ENCODE measurements at regions not wholly inside any gene's neighbourhood (a gene's known extent, or its start where the extent isn't known, plus 50 kb on each side); places are given as distances from the start of the nearest gene placed in this dataset.

DNA sequence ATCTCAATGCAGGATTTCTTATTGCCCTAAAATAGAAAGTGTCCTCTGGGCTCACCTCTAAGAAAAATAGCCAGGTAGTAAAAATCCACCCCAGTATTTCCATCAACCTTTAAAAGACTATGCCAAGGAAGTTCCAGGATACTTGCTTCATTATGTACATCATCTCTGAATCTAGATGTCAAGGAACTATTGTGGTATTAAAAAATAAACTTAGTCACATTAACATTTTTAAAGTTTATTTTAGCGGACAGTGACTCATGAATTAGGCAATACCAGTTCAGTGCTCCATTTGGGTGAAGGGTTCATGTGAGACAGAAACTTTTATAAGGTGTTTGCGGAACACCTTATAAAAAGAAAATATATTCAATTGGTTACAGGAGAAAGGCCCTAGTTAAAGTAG is 209.2 kb downstream of the ADAM29 start:
- H3K36me3 ChIP-seq (ENCODE audit: insufficient read depth, low read length) = no peaks in the 10 kb centered on the region
- no peak overlapping the region for H3K27ac ChIP-seq (ENCODE audit: low read depth, low read length)
- H3K9me3 ChIP-seq (ENCODE audit: insufficient read depth, low read depth, low read length) = peaks cover 11% of the 10 kb centered on the region
- H3K27me3 ChIP-seq (ENCODE audit: insufficient read depth, low read length) = no peaks in the 10 kb centered on the region
- no peaks in the 10 kb centered on the region for H3K4me1 ChIP-seq (ENCODE audit: insufficient read depth, low read length)
- WGBS = 60% methylated on average over 1 of the region's 2 CpGs
- H3K9ac ChIP-seq (ENCODE audit: low read depth, low read length) = no peak overlapping the region
- no peak overlapping the region for H3K4me3 ChIP-seq (ENCODE audit: low read length)

- WGBS = 67% methylated on average over 4 of the region's 4 CpGs
- Histone ChIP-seq H3K9me3 (ENCODE audit: insufficient read depth, low read depth, low read length) (no peaks in the 10 kb centered on the region), H3K27me3 (ENCODE audit: insufficient read depth, low read length) (no peaks in the 10 kb centered on the region), H3K4me1 (ENCODE audit: insufficient read depth, low read length) (no peaks in the 10 kb centered on the region), H3K4me3 (ENCODE audit: low read length) (no peak overlapping the region), H3K27ac (ENCODE audit: low read depth, low read length) (no peak overlapping the region), H3K36me3 (ENCODE audit: insufficient read depth, low read length) (no peaks in the 10 kb centered on the region), H3K9ac (ENCODE audit: low read depth, low read length) (no peak overlapping the region)
Observed at GRCh38 chr4:175129797-175130196, 211.6 kb downstream of the ADAM29 start.

- Histone ChIP-seq H3K9ac (ENCODE audit: low read depth, low read length) (no peak overlapping the region), H3K9me3 (ENCODE audit: insufficient read depth, low read depth, low read length) (no peaks in the 10 kb centered on the region), H3K4me3 (ENCODE audit: low read length) (no peak overlapping the region), H3K4me1 (ENCODE audit: insufficient read depth, low read length) (no peaks in the 10 kb centered on the region), H3K36me3 (ENCODE audit: insufficient read depth, low read length) (no peaks in the 10 kb centered on the region), H3K27me3 (ENCODE audit: insufficient read depth, low read length) (no peaks in the 10 kb centered on the region), H3K27ac (ENCODE audit: low read depth, low read length) (no peak overlapping the region)
- WGBS = 94% methylated on average over 11 of the region's 12 CpGs
Observed at GRCh38 chr4:175139205-175139604, 221.0 kb downstream of the ADAM29 start.

GRCh38 chr4:175143116-175143515 is 225.0 kb downstream of the ADAM29 start:
- H3K4me1 ChIP-seq (ENCODE audit: insufficient read depth, low read length) = no peaks in the 10 kb centered on the region
- no peaks in the 10 kb centered on the region for H3K36me3 ChIP-seq (ENCODE audit: insufficient read depth, low read length)
- H3K27ac ChIP-seq (ENCODE audit: low read depth, low read length) = no peak overlapping the region
- H3K9ac ChIP-seq (ENCODE audit: low read depth, low read length) = no peak overlapping the region
- no peak overlapping the region for H3K4me3 ChIP-seq (ENCODE audit: low read length)
- peaks cover 2% of the 10 kb centered on the region; the same call in 1 of the 2 replicates for H3K9me3 ChIP-seq (ENCODE audit: insufficient read depth, low read depth, low read length)
- H3K27me3 ChIP-seq (ENCODE audit: insufficient read depth, low read length) = no peaks in the 10 kb centered on the region

GRCh38 chr4:175146799-175147198 is 228.6 kb downstream of the ADAM29 start:
- no peak overlapping the region for H3K27ac ChIP-seq (ENCODE audit: low read depth, low read length)
- H3K27me3 ChIP-seq (ENCODE audit: insufficient read depth, low read length) = no peaks in the 10 kb centered on the region
- H3K9ac ChIP-seq (ENCODE audit: low read depth, low read length) = no peak overlapping the region
- 97% methylated on average over 14 of the region's 14 CpGs for WGBS
- peaks cover 2% of the 10 kb centered on the region; the same call in 1 of the 2 replicates for H3K9me3 ChIP-seq (ENCODE audit: insufficient read depth, low read depth, low read length)
- H3K36me3 ChIP-seq (ENCODE audit: insufficient read depth, low read length) = no peaks in the 10 kb centered on the region
- no peaks in the 10 kb centered on the region for H3K4me1 ChIP-seq (ENCODE audit: insufficient read depth, low read length)
- H3K4me3 ChIP-seq (ENCODE audit: low read length) = no peak overlapping the region

DNA sequence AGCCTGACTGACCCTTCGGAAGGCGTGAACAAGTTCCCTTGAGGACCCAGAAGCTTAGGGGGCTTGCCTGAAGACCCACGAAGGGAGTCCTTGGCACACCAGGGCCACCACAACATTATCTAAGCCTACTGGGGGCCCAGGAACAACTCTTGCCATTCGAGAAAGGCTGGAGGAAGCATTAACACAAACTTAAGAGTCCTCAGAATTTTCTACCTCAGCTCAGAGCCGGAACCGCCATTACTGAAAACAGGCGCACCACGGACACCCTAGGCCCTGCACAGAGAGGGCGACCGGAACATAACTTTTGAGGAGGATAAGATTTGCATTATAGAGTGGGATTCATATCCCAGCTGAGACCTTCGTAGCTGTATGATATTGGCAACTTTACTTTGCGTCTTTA is 229.1 kb downstream of the ADAM29 start:
- no peak overlapping the region for H3K27ac ChIP-seq (ENCODE audit: low read depth, low read length)
- WGBS = 97% methylated on average over 12 of the region's 12 CpGs
- H3K4me1 ChIP-seq (ENCODE audit: insufficient read depth, low read length) = no peaks in the 10 kb centered on the region
- H3K27me3 ChIP-seq (ENCODE audit: insufficient read depth, low read length) = no peaks in the 10 kb centered on the region
- H3K4me3 ChIP-seq (ENCODE audit: low read length) = no peak overlapping the region
- no peak overlapping the region for H3K9ac ChIP-seq (ENCODE audit: low read depth, low read length)
- H3K36me3 ChIP-seq (ENCODE audit: insufficient read depth, low read length) = no peaks in the 10 kb centered on the region
- H3K9me3 ChIP-seq (ENCODE audit: insufficient read depth, low read depth, low read length) = peaks cover 2% of the 10 kb centered on the region; the same call in 1 of the 2 replicates

DNA sequence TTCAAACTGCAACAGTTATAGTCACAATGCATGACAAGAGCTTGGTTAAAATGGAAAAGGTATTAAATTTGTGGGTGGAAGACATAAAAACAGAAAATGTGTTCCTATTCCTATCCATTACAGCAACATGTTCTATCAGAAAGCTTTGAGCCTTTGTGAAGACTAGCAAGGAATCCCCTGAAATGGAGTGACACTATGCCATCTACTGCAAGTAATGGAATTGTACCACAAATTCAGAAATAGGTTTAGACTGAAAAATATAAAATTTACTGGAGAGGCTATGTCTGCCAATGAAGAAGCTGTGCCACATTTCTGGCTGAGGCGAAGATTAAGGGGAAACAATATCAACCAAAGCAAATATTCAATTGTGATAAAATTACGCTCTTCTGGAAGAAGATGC is 247.9 kb downstream of the ADAM29 start:
- H3K9me3 ChIP-seq (ENCODE audit: insufficient read depth, low read depth, low read length) = no peaks in the 10 kb centered on the region
- H3K27me3 ChIP-seq (ENCODE audit: insufficient read depth, low read length) = no peaks in the 10 kb centered on the region
- 89% methylated on average over 2 of the region's 2 CpGs for WGBS
- no peaks in the 10 kb centered on the region for H3K4me1 ChIP-seq (ENCODE audit: insufficient read depth, low read length)
- H3K36me3 ChIP-seq (ENCODE audit: insufficient read depth, low read length) = no peaks in the 10 kb centered on the region
- no peak overlapping the region for H3K4me3 ChIP-seq (ENCODE audit: low read length)
- no peak overlapping the region for H3K27ac ChIP-seq (ENCODE audit: low read depth, low read length)
- no peak overlapping the region for H3K9ac ChIP-seq (ENCODE audit: low read depth, low read length)

DNA sequence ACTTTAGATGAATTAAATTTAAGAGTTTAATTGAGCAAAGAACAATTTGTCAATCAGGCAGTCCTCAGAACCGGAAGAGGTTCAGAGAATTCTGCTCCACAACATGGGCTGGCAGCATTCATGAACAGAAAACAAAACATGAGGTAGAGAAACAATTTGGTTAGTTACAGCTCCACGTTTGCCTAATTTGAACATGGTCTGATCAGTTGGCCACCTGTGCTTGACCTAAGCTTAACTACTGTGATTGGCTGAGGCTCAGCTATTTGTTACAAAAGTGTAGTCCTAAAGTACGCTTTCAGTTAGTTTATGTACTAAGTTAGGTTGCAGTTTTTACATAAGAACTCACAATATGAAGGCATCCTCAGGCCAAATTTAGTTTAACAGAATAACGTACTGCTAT is 258.6 kb downstream of the ADAM29 start:
- Histone ChIP-seq H3K27ac (ENCODE audit: low read depth, low read length) (no peak overlapping the region), H3K36me3 (ENCODE audit: insufficient read depth, low read length) (no peaks in the 10 kb centered on the region), H3K4me1 (ENCODE audit: insufficient read depth, low read length) (no peaks in the 10 kb centered on the region), H3K4me3 (ENCODE audit: low read length) (no peak overlapping the region), H3K9ac (ENCODE audit: low read depth, low read length) (no peak overlapping the region), H3K9me3 (ENCODE audit: insufficient read depth, low read depth, low read length) (no peaks in the 10 kb centered on the region), H3K27me3 (ENCODE audit: insufficient read depth, low read length) (no peaks in the 10 kb centered on the region)
- 92% methylated on average over 3 of the region's 4 CpGs for WGBS

DNA sequence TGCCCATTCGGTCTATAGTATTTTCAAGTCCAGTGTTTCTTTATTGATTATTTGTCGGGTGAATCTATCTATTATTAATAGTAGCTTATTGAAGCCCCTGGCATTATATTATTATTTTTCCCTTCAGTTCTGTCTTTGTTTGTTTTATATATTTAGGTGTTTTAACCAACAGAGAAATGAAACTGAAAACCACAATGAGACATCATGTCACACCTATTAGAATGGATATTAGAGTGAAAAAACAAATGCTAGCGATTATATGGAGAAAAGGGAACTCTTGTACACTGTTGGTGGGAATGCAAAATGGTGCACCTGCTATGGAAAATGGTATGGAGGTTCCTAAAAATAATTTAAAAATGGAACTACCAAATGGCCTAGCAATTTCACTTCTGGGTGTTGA is 272.5 kb downstream of the ADAM29 start:
- Histone ChIP-seq H3K9me3 (ENCODE audit: insufficient read depth, low read depth, low read length) (no peaks in the 10 kb centered on the region), H3K36me3 (ENCODE audit: insufficient read depth, low read length) (no peaks in the 10 kb centered on the region), H3K4me1 (ENCODE audit: insufficient read depth, low read length) (no peaks in the 10 kb centered on the region), H3K27me3 (ENCODE audit: insufficient read depth, low read length) (no peaks in the 10 kb centered on the region), H3K27ac (ENCODE audit: low read depth, low read length) (no peak overlapping the region), H3K9ac (ENCODE audit: low read depth, low read length) (no peak overlapping the region), H3K4me3 (ENCODE audit: low read length) (no peak overlapping the region)
- 94% methylated on average over 2 of the region's 3 CpGs for WGBS

DNA sequence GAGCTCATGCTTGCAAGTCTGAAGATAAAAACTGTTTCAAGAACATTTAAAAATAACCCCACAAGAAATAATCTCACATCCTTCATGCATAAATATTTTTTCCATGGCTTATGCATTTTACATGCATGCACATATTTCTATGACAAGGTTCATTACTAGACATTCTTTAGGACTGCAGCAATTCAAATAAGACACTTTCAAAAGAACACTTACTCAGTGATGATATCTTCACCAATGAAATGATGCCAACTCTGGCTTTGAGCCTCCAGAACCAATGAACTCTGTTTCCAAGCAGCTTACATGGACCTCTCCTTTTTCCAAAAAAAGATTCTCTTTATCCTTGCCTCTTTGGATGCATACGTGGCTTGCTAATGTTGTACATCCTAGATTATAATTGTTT is 279.9 kb downstream of the ADAM29 start:
- Histone ChIP-seq H3K27me3 (ENCODE audit: insufficient read depth, low read length) (no peaks in the 10 kb centered on the region), H3K36me3 (ENCODE audit: insufficient read depth, low read length) (no peaks in the 10 kb centered on the region), H3K9me3 (ENCODE audit: insufficient read depth, low read depth, low read length) (no peaks in the 10 kb centered on the region), H3K9ac (ENCODE audit: low read depth, low read length) (no peak overlapping the region), H3K4me3 (ENCODE audit: low read length) (no peak overlapping the region), H3K4me1 (ENCODE audit: insufficient read depth, low read length) (no peaks in the 10 kb centered on the region), H3K27ac (ENCODE audit: low read depth, low read length) (no peak overlapping the region)
- WGBS = 91% methylated on average over 1 of the region's 1 CpG

GRCh38 chr4:175215208-175215607 is 297.1 kb downstream of the ADAM29 start:
- Histone ChIP-seq H3K27ac (ENCODE audit: low read depth, low read length) (no peak overlapping the region), H3K36me3 (ENCODE audit: insufficient read depth, low read length) (no peaks in the 10 kb centered on the region), H3K27me3 (ENCODE audit: insufficient read depth, low read length) (no peaks in the 10 kb centered on the region), H3K4me1 (ENCODE audit: insufficient read depth, low read length) (no peaks in the 10 kb centered on the region), H3K9me3 (ENCODE audit: insufficient read depth, low read depth, low read length) (peaks cover 65% of the 10 kb centered on the region), H3K4me3 (ENCODE audit: low read length) (no peak overlapping the region), H3K9ac (ENCODE audit: low read depth, low read length) (no peak overlapping the region)
- WGBS = 82% methylated on average over 8 of the region's 8 CpGs

DNA sequence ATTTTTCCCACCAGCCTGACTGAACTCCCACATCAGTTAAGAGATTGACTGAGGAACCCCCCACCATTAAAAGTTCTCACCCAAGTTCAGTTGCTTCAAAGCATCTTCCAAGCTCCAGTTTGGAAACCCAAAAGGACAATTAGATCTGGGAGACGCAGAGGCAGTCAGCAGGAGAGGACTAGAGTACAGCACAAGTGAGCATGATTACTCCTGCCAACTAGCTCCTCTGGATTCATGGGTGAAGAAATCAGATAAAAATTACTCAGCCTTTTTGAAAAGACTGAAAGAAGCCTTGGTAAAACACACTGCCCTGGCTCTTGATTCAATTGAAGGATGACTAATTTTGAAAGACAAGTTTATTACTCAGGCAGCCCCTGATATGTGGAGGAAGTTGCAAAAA is 297.5 kb downstream of the ADAM29 start:
- H3K9ac ChIP-seq (ENCODE audit: low read depth, low read length) = no peak overlapping the region
- no peaks in the 10 kb centered on the region for H3K4me1 ChIP-seq (ENCODE audit: insufficient read depth, low read length)
- peaks cover 65% of the 10 kb centered on the region for H3K9me3 ChIP-seq (ENCODE audit: insufficient read depth, low read depth, low read length)
- H3K27me3 ChIP-seq (ENCODE audit: insufficient read depth, low read length) = no peaks in the 10 kb centered on the region
- 97% methylated on average over 1 of the region's 1 CpG for WGBS
- H3K36me3 ChIP-seq (ENCODE audit: insufficient read depth, low read length) = no peaks in the 10 kb centered on the region
- no peak overlapping the region for H3K27ac ChIP-seq (ENCODE audit: low read depth, low read length)
- no peak overlapping the region for H3K4me3 ChIP-seq (ENCODE audit: low read length)

Measured in HUES64 (cell line).